ENCODE measurements at regions not wholly inside any gene's neighbourhood (a gene's known extent, or its start where the extent isn't known, plus 50 kb on each side); places are given as distances from the start of the nearest gene placed in this dataset.

DNA sequence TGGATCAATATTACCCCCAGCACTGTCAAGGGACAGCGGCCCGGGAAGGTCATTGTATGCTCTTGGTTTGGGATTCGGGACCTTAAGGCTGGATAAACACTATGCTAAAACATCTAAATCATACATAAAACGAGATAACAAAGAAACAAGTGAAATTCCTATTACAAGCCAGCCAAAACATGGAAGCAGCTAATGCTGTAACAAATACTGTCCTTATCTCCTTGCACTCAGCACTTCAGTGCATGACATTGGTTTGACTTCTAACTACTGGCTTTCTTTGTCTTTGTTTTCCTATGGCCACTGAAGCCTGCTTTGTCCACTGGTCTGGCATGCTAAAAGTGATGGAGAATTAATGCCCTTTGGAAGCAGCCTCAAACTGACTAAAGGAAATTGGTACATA lies 516.4 kb upstream of the DPH6 start:
- TF ChIP-seq POLR2A (IDR thresholded peaks at IDR 0.05) (no peak), EP300 (IDR thresholded peaks at IDR 0.05) (no peak), POLR2AphosphoS5 (IDR thresholded peaks at IDR 0.05) (no peak)
- TF ChIP-seq, protein P1, sequence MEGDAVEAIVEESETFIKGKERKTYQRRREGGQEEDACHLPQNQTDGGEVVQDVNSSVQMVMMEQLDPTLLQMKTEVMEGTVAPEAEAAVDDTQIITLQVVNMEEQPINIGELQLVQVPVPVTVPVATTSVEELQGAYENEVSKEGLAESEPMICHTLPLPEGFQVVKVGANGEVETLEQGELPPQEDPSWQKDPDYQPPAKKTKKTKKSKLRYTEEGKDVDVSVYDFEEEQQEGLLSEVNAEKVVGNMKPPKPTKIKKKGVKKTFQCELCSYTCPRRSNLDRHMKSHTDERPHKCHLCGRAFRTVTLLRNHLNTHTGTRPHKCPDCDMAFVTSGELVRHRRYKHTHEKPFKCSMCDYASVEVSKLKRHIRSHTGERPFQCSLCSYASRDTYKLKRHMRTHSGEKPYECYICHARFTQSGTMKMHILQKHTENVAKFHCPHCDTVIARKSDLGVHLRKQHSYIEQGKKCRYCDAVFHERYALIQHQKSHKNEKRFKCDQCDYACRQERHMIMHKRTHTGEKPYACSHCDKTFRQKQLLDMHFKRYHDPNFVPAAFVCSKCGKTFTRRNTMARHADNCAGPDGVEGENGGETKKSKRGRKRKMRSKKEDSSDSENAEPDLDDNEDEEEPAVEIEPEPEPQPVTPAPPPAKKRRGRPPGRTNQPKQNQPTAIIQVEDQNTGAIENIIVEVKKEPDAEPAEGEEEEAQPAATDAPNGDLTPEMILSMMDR (IDR thresholded peaks at IDR 0.05): no peak

All from gastroesophageal sphincter (tissue), 3 donors.